A673 (cell line): ENCODE measurements at regions not wholly inside any gene's neighbourhood (a gene's known extent, or its start where the extent isn't known, plus 50 kb on each side); places are given as distances from the start of the nearest gene placed in this dataset.

Source experiments
- EZH2 ChIP-seq: fragments of 200-600 bp; sonication (generic); IDR thresholded peaks from 2 replicates; pipeline ENCODE4 v1.6.1; 2017; ENCODE audit warnings: borderline replicate concordance, low read depth, mild to moderate bottlenecking, mixed read lengths, antibody characterized with exemption, low read length; ENCODE audit not compliant: poor library complexity, severe bottlenecking
- TF ChIP-seq, protein P1 (sequence below): fragments of 300-800, 200-600 bp; sonication (generic); conservative IDR thresholded peaks from 2 replicates; pipeline ENCODE4 v1.5.1; 2017; ENCODE audit warnings: low read depth, mild to moderate bottlenecking, antibody characterized with exemption, low read length, moderate library complexity, mixed read lengths

DNA sequence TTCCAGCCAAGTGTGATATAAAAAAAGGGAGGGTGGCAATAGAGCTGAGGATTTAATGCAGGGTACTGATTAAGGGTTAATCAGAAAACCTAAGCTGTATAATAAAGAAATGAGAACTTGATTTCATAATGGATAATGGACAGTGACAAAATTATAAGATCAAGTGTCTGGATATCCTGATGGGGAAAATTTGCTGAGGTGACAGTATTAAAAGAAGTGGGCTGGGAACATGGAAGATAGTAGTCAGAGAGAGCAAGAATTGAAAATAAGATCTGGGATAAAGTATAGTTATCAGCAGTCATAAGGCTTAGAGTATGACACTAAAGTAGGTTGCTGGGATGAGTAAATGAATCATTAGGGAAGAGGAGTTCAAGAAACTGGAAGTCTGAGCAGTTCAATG lies 627.3 kb upstream of the RGS18 start:
- TF ChIP-seq, protein P1, sequence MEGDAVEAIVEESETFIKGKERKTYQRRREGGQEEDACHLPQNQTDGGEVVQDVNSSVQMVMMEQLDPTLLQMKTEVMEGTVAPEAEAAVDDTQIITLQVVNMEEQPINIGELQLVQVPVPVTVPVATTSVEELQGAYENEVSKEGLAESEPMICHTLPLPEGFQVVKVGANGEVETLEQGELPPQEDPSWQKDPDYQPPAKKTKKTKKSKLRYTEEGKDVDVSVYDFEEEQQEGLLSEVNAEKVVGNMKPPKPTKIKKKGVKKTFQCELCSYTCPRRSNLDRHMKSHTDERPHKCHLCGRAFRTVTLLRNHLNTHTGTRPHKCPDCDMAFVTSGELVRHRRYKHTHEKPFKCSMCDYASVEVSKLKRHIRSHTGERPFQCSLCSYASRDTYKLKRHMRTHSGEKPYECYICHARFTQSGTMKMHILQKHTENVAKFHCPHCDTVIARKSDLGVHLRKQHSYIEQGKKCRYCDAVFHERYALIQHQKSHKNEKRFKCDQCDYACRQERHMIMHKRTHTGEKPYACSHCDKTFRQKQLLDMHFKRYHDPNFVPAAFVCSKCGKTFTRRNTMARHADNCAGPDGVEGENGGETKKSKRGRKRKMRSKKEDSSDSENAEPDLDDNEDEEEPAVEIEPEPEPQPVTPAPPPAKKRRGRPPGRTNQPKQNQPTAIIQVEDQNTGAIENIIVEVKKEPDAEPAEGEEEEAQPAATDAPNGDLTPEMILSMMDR = no peak
- TF ChIP-seq EZH2 = no peak
